ENCODE measurements at regions not wholly inside any gene's neighbourhood (a gene's known extent, or its start where the extent isn't known, plus 50 kb on each side); places are given as distances from the start of the nearest gene placed in this dataset.

DNA sequence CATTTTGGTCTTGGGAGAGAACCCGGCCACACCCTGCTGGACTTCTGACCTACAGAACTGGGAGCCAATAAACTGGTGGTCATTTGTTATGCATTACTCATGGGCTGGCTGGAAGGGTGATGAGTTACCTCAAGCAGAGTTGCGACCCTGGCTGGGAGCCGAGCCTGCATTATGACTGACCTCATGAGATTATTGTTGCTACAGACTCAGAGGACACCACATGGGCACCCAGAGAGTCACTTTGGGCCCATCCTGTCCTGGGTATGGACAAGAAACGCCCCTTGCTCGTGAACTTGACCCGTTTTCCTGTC, 531.7 kb downstream of the TBC1D22A start:
- H3K4me1 ChIP-seq (ENCODE audit: control insufficient read depth, low read length), result no peaks in the 10 kb centered on the region
- no peaks in the 10 kb centered on the region for H3K27me3 ChIP-seq (ENCODE audit: control insufficient read depth, low read length)
- no peaks in the 10 kb centered on the region for H3K9me2 ChIP-seq (replicated peaks; ENCODE audit: control insufficient read depth, low read length)
- H4K20me1 ChIP-seq (ENCODE audit: control insufficient read depth, insufficient read depth, low read depth, low read length), result no peaks in the 10 kb centered on the region
- no peak overlapping the region for H3K4me3 ChIP-seq (ENCODE audit: low read length)
- H3F3A ChIP-seq (ENCODE audit: control insufficient read depth, insufficient read depth), result no peaks in the 10 kb centered on the region
- H3K4me2 ChIP-seq (ENCODE audit: low read length), result no peak overlapping the region
- no peaks in the 10 kb centered on the region for H3K79me2 ChIP-seq (ENCODE audit: control insufficient read depth, low read length)
- no peaks in the 10 kb centered on the region for H3K9me3 ChIP-seq (ENCODE audit: control insufficient read depth, insufficient read depth, low read length)
- TF ChIP-seq CTCF (IDR thresholded peaks at IDR 0.05; ENCODE audit: low read depth, low read length, poor library complexity, severe bottlenecking) (no peak), EZH2phosphoT487 (IDR thresholded peaks at IDR 0.05; ENCODE audit: borderline replicate concordance, low read length) (no peak)
- no peak overlapping the region for H3K27ac ChIP-seq (ENCODE audit: low read depth, low read length)
- H3K36me3 ChIP-seq (ENCODE audit: control insufficient read depth, low read length), result no peaks in the 10 kb centered on the region

DNA sequence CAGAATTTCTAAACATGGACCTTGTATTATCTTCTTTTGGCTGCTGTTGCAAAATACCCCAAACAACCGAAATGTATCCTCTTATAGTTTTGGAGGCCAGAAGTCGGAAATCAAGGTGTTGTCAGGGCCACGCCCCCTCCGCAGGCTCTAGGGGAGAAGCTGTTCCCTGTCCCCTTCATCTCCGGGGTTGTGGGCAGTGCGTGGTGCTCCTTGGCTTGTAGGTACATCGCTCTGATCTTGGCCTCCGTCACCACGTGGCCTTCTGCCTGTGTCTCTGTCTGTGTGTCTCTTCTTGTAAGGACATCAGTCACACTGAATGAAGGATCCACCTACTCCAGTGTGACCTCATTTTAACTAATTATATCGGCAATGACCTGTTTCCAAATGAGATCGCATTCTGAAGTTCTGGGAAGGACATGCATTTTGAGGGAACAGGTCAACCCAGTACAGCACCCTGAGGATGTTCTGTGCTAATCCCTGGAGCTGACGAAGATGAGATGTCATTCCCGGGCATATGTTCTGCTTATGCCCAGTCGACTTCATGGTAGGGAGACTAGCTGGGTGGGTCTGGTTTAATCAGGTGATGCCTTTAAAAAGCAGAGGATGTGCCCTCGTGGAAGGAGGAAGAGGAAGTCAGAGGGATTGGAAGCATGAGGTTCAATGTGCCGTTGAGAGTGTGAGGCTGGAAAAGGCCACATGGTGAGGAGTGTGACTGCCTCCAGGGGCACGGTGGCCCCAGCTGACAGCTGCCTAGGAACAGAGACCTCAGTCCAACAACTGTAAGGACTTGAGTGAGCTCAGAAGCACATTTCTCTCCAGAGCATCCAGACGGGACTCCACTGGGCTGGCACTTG, 531.1 kb downstream of the TBC1D22A start:
- no peaks in the 10 kb centered on the region for H3K4me1 ChIP-seq (ENCODE audit: control insufficient read depth, low read length)
- H3K4me3 ChIP-seq (ENCODE audit: low read length), result no peak overlapping the region
- H3K79me2 ChIP-seq (ENCODE audit: control insufficient read depth, low read length), result no peaks in the 10 kb centered on the region
- no peaks in the 10 kb centered on the region for H3K9me3 ChIP-seq (ENCODE audit: control insufficient read depth, insufficient read depth, low read length)
- no peaks in the 10 kb centered on the region for H3K9me2 ChIP-seq (replicated peaks; ENCODE audit: control insufficient read depth, low read length)
- no peaks in the 10 kb centered on the region for H3K36me3 ChIP-seq (ENCODE audit: control insufficient read depth, low read length)
- H3K27ac ChIP-seq (ENCODE audit: low read depth, low read length), result no peak overlapping the region
- no peaks in the 10 kb centered on the region for H4K20me1 ChIP-seq (ENCODE audit: control insufficient read depth, insufficient read depth, low read depth, low read length)
- TF ChIP-seq EZH2phosphoT487 (IDR thresholded peaks at IDR 0.05; ENCODE audit: borderline replicate concordance, low read length) (no peak), CTCF (IDR thresholded peaks at IDR 0.05; ENCODE audit: low read depth, low read length, poor library complexity, severe bottlenecking) (no peak)
- H3F3A ChIP-seq (ENCODE audit: control insufficient read depth, insufficient read depth), result no peaks in the 10 kb centered on the region
- no peak overlapping the region for H3K4me2 ChIP-seq (ENCODE audit: low read length)
- H3K27me3 ChIP-seq (ENCODE audit: control insufficient read depth, low read length), result no peaks in the 10 kb centered on the region

- no peaks in the 10 kb centered on the region for H3K4me1 ChIP-seq (ENCODE audit: control insufficient read depth, low read length)
- H3K4me3 ChIP-seq (ENCODE audit: low read length), result no peak overlapping the region
- H3K36me3 ChIP-seq (ENCODE audit: control insufficient read depth, low read length), result no peaks in the 10 kb centered on the region
- no peak overlapping the region for H3K4me2 ChIP-seq (ENCODE audit: low read length)
- H3F3A ChIP-seq (ENCODE audit: control insufficient read depth, insufficient read depth), result no peaks in the 10 kb centered on the region
- TF ChIP-seq EZH2phosphoT487 (IDR thresholded peaks at IDR 0.05; ENCODE audit: borderline replicate concordance, low read length) (no peak), CTCF (IDR thresholded peaks at IDR 0.05; ENCODE audit: low read depth, low read length, poor library complexity, severe bottlenecking) (no peak)
- no peaks in the 10 kb centered on the region for H3K9me3 ChIP-seq (ENCODE audit: control insufficient read depth, insufficient read depth, low read length)
- H4K20me1 ChIP-seq (ENCODE audit: control insufficient read depth, insufficient read depth, low read depth, low read length), result no peaks in the 10 kb centered on the region
- H3K79me2 ChIP-seq (ENCODE audit: control insufficient read depth, low read length), result no peaks in the 10 kb centered on the region
- H3K27ac ChIP-seq (ENCODE audit: low read depth, low read length), result no peak overlapping the region
- H3K27me3 ChIP-seq (ENCODE audit: control insufficient read depth, low read length), result no peaks in the 10 kb centered on the region
- H3K9me2 ChIP-seq (replicated peaks; ENCODE audit: control insufficient read depth, low read length), result no peaks in the 10 kb centered on the region
Measured at GRCh38 chr22:47292546-47293320, 530.3 kb downstream of the TBC1D22A start.
